B cell (primary cell): ENCODE measurements at regions not wholly inside any gene's neighbourhood (a gene's known extent, or its start where the extent isn't known, plus 50 kb on each side); places are given as distances from the start of the nearest gene placed in this dataset.

Experiments used
- ATAC-seq: fragments of 200-7000 bp; cut with Tn5 transposase; one replicate; pipeline ENCODE4 v1.10.0; 2021; ENCODE audit warnings: low read depth, mild to moderate bottlenecking, moderate number of reproducible peaks, moderate library complexity
- CTCF ChIA-PET: fragments of 350-600 bp; sonication (Branson Sonifier 250); formaldehyde crosslinking; loops from one replicate; lab custom pipeline; 2021; ENCODE audit warnings: antibody characterized with exemption, inconsistent platforms; lab: Charles Lee
- POLR2A ChIA-PET: fragments of 350-600 bp; sonication (Branson Sonifier 250); formaldehyde crosslinking; loops from one replicate; lab custom pipeline; 2021; ENCODE audit warnings: antibody characterized with exemption; lab: Charles Lee
- DNase-seq: peaks from one replicate; pipeline ENCODE4 v3.0.0; 2013
- H2AFZ ChIP-seq: 2 replicates; pipeline ENCODE4 v1.6.1; 2012; ENCODE audit warnings: mild to moderate bottlenecking, low read depth, low read length; ENCODE audit not compliant: insufficient read depth, poor library complexity, severe bottlenecking
- H3K27ac ChIP-seq, 2 donors: 1 replicate in 1 of 2; 2 replicates in 1 of 2; pipeline ENCODE4 v1.5.1; 2012 to 2013; ENCODE audit warnings: low read length in 2 of 2, mild to moderate bottlenecking in 2 of 2, moderate library complexity in 1 of 2
- H3K27me3 ChIP-seq, 4 experiments: fragments of 200-600 bp in 1 of 4; sonication (generic) in 1 of 4; replicated peaks in 1 of 4; 1 replicate in 2 of 4; 2 replicates in 2 of 4; pipeline versions ENCODE4 v1.6.1 to v1.7.0; 2013 to 2016; ENCODE audit warnings: low read length in 3 of 4, mild to moderate bottlenecking in 2 of 4, mixed read lengths in 1 of 4, moderate library complexity in 1 of 4; ENCODE audit not compliant: insufficient read depth in 4 of 4, control insufficient read depth in 3 of 4; ENCODE audit errors: control extremely low read depth in 1 of 4
- H3K36me3 ChIP-seq, 2 experiments: replicated peaks in 1 of 2; 1 replicate in 1 of 2; 2 replicates in 1 of 2; pipeline versions ENCODE4 v1.6.1 to v1.7.1; 2013; ENCODE audit warnings: low read length in 1 of 2; ENCODE audit not compliant: insufficient read depth in 2 of 2, control insufficient read depth in 1 of 2; ENCODE audit errors: control extremely low read depth in 1 of 2, extremely low read depth in 1 of 2
- H3K4me1 ChIP-seq, 2 donors: fragments of 200-600 bp in 1 of 2; sonication (generic) in 1 of 2; 1 replicate in 1 of 2; 2 replicates in 1 of 2; pipeline versions ENCODE4 v1.5.1 to v1.6.1; 2013 to 2017; ENCODE audit warnings: low read length in 2 of 2; ENCODE audit not compliant: control insufficient read depth in 2 of 2, insufficient read depth in 2 of 2
- H3K4me2 ChIP-seq: replicated peaks from 2 replicates; pipeline ENCODE3; 2012; ENCODE audit warnings: mild to moderate bottlenecking, low read depth, low read length; ENCODE audit not compliant: poor library complexity, severe bottlenecking
- H3K4me3 ChIP-seq, 5 experiments: fragments of 200-600 bp in 1 of 5; sonication (generic) in 1 of 5; 1 replicate in 3 of 5; 2 replicates in 2 of 5; pipeline versions ENCODE4 v1.5.1 to v1.7.0; 2011 to 2016; ENCODE audit warnings: low read length in 4 of 5, mild to moderate bottlenecking in 4 of 5, low read depth in 2 of 5, control low read depth in 1 of 5, moderate library complexity in 1 of 5; ENCODE audit not compliant: insufficient read depth in 1 of 5; ENCODE audit errors: control extremely low read depth in 1 of 5, extremely low read depth in 1 of 5
- H3K79me2 ChIP-seq: fragments of 200-600 bp; sonication (generic); one replicate; pipeline ENCODE4 v1.6.0; 2016; ENCODE audit warnings: low read length; ENCODE audit not compliant: control insufficient read depth, insufficient read depth
- H3K9ac ChIP-seq: fragments of 200-600 bp; sonication (generic); 2 replicates; pipeline ENCODE4 v1.6.1; 2017; ENCODE audit warnings: mild to moderate bottlenecking, low read length, moderate library complexity
- H3K9me3 ChIP-seq, 3 donors: one replicate each; pipeline versions ENCODE4 v1.6.1 to v1.7.1; 2013; ENCODE audit warnings: low read length in 2 of 3; ENCODE audit not compliant: control insufficient read depth in 2 of 3, insufficient read depth in 1 of 3; ENCODE audit errors: control extremely low read depth in 1 of 3
- H4K20me1 ChIP-seq: 2 replicates; pipeline ENCODE4 v1.6.0; 2012; ENCODE audit warnings: mild to moderate bottlenecking, low read length; ENCODE audit not compliant: insufficient read depth, control insufficient read depth, poor library complexity, severe bottlenecking
- H3K27ac Mint-ChIP-seq: one replicate; pipeline ENCODE4 v1.8.0; 2021; ENCODE audit warnings: mixed read lengths
- H3K27me3 Mint-ChIP-seq: one replicate; pipeline ENCODE4 v1.8.0; 2021; ENCODE audit warnings: mixed read lengths
- H3K4me1 Mint-ChIP-seq: one replicate; pipeline ENCODE4 v1.8.0; 2021; ENCODE audit warnings: mixed read lengths
- H3K4me3 Mint-ChIP-seq: one replicate; pipeline ENCODE4 v1.8.0; 2021; ENCODE audit warnings: mixed read lengths
- H3K9me3 Mint-ChIP-seq: one replicate; pipeline ENCODE4 v1.8.0; 2022; ENCODE audit warnings: mixed read lengths; ENCODE audit not compliant: insufficient read depth
- EZH2 ChIP-seq: IDR thresholded peaks from 2 replicates; pipeline ENCODE4 v1.6.1; 2012; ENCODE audit warnings: borderline replicate concordance, low read depth, mild to moderate bottlenecking, moderate library complexity, low read length; ENCODE audit not compliant: insufficient read depth, poor library complexity, severe bottlenecking
- WGBS: methylation state at CpG from one replicate; pipeline ENCODE4 v1.1.5; 2013; ENCODE audit warnings: missing lambda C conversion rate; ENCODE audit not compliant: insufficient coverage; 5-methylcytosine and 5-hydroxymethylcytosine counted together
- intact Hi-C: fragments of 100-400 bp; cut with micrococcal nuclease; formaldehyde crosslinking; loops from one replicate; pipeline ENCODE4 v1.10.0; 2022
- TF ChIP-seq, protein P1 (sequence below): fragments of 200-600 bp; IDR thresholded peaks from one replicate; pipeline ENCODE4 v1.8.0; 2022; ENCODE audit warnings: antibody characterized with exemption, mild to moderate bottlenecking

DNA sequence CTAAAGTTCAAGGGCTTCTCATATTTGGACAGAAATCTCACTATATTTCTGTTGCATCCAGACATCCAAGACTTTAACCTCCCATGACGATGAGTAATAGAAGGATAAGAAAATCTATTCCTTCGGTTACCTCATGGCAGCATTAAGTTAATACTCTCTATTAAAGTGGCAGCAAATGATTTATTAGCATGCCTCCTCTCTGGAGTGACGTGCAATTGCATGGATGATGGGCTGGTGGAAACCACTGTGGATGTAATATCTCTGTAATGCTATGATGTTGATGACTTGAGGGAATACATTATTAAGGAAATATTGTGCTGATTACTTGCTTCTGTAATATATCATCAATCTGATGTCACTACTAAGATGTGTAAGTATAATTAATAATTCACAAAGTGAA is 336.8 kb downstream of the DSEL start:
- H3K9me3 ChIP-seq: no peaks in the 10 kb centered on the region
- Mint-ChIP-seq H3K9me3 (no peaks in the 10 kb centered on the region), H3K27ac (no peak overlapping the region), H3K27me3 (no peaks in the 10 kb centered on the region), H3K4me3 (no peak overlapping the region), H3K4me1 (no peaks in the 10 kb centered on the region)
- no peak overlapping the region for H3K9ac ChIP-seq
- H3K4me2 ChIP-seq: no peak overlapping the region
- no peaks in the 10 kb centered on the region for H3K4me1 ChIP-seq
- ChIA-PET CTCF (no interaction called here), POLR2A (no interaction called here)
- H3K36me3 ChIP-seq: no peaks in the 10 kb centered on the region
- WGBS: no CpG with 5 or more reads among the region's 3 CpGs
- H3K79me2 ChIP-seq: no peaks in the 10 kb centered on the region
- H3K27me3 ChIP-seq: no peaks in the 10 kb centered on the region
- intact Hi-C loops: no loop called here
- H3K27ac ChIP-seq: no peak overlapping the region
- no peak for ATAC-seq
- no peak for DNase-seq
- H3K4me3 ChIP-seq: no peak overlapping the region
- no peak overlapping the region for H2AFZ ChIP-seq
- no peak for TF ChIP-seq EZH2
- TF ChIP-seq, protein P1, sequence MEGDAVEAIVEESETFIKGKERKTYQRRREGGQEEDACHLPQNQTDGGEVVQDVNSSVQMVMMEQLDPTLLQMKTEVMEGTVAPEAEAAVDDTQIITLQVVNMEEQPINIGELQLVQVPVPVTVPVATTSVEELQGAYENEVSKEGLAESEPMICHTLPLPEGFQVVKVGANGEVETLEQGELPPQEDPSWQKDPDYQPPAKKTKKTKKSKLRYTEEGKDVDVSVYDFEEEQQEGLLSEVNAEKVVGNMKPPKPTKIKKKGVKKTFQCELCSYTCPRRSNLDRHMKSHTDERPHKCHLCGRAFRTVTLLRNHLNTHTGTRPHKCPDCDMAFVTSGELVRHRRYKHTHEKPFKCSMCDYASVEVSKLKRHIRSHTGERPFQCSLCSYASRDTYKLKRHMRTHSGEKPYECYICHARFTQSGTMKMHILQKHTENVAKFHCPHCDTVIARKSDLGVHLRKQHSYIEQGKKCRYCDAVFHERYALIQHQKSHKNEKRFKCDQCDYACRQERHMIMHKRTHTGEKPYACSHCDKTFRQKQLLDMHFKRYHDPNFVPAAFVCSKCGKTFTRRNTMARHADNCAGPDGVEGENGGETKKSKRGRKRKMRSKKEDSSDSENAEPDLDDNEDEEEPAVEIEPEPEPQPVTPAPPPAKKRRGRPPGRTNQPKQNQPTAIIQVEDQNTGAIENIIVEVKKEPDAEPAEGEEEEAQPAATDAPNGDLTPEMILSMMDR: no peak
- H4K20me1 ChIP-seq: no peaks in the 10 kb centered on the region

DNA sequence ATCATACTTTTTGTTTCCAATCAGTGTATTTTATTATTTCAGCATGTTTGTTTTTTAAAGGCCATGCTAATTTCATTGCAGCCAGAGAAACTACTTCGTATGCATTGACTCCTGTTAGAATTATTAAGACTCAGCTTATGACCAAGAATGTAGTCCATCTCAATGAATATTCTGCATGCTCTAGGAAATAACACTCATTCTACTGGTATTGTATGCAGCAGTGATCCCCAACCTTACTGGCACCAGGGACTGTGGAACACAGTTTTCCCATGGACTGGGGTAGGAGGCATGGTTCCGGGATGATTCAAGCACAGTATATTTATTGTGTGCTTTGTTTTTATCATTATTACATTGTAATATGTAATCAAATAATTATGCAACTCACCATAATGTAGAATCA is 356.9 kb downstream of the DSEL start:
- no peaks in the 10 kb centered on the region for H3K79me2 ChIP-seq
- H3K4me2 ChIP-seq: no peak overlapping the region
- ChIA-PET POLR2A (no interaction called here), CTCF (no interaction called here)
- Mint-ChIP-seq H3K27ac (no peak overlapping the region), H3K9me3 (no peaks in the 10 kb centered on the region), H3K27me3 (no peaks in the 10 kb centered on the region), H3K4me3 (no peak overlapping the region), H3K4me1 (no peaks in the 10 kb centered on the region)
- H3K27ac ChIP-seq: no peak overlapping the region
- no peak overlapping the region for H2AFZ ChIP-seq
- no peak overlapping the region for H3K9ac ChIP-seq
- H4K20me1 ChIP-seq: no peaks in the 10 kb centered on the region
- DNase-seq (no peak), ATAC-seq (no peak)
- no peak overlapping the region for H3K4me3 ChIP-seq
- TF ChIP-seq, protein P1: no peak
- no peak for TF ChIP-seq EZH2
- intact Hi-C loops: no loop called here
- no peaks in the 10 kb centered on the region for H3K27me3 ChIP-seq
- no peaks in the 10 kb centered on the region for H3K9me3 ChIP-seq
- H3K36me3 ChIP-seq: no peaks in the 10 kb centered on the region
- H3K4me1 ChIP-seq: no peaks in the 10 kb centered on the region
- WGBS: no CpG with 5 or more reads among the region's 2 CpGs
